ENCODE measurements at regions not wholly inside any gene's neighbourhood (a gene's known extent, or its start where the extent isn't known, plus 50 kb on each side); places are given as distances from the start of the nearest gene placed in this dataset.

DNA sequence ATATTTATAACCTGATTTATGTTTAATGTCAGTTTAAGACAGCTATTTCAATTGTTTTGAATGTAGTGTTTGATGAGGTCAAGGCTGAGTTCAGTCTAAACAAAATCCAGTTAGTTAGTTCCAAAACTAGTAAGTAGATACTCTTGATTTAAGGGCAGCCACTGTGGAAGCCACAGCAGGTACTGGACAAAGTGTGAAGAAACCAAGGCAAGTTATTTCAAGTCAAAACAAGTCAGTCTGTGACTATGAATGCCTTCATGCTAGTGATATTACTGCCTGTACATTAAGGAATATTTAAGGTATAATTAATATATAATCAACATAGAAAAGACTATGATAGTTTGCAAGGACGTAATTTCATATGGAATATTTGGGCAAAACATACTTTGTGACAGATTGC, 362.3 kb downstream of the DMRTA1 start:
- Histone ChIP-seq H3K27me3 (no peaks in the 10 kb centered on the region), H3K4me3 (no peak overlapping the region), H3K36me3 (no peaks in the 10 kb centered on the region), H3K4me1 (no peaks in the 10 kb centered on the region), H3K9me3 (peaks cover 0 to 4% (median 2%) of the 10 kb centered on the region in 4 donors), H3K27ac (replicated peaks in 1 of 4) (no peak overlapping the region)
- intact Hi-C loops (cut with DNase I), result no loop called here
- no peak for DNase-seq (ENCODE audit: extremely low spot score)
- TF ChIP-seq CTCF (IDR thresholded peaks at IDR 0.05) (no peak), EP300 (IDR thresholded peaks at IDR 0.05) (no peak), POLR2A (IDR thresholded peaks at IDR 0.05; ENCODE audit: low read depth) (no peak), POLR2AphosphoS5 (IDR thresholded peaks at IDR 0.05) (no peak)
- 85% methylated on average over 1 of the region's 1 CpG for WGBS

DNA sequence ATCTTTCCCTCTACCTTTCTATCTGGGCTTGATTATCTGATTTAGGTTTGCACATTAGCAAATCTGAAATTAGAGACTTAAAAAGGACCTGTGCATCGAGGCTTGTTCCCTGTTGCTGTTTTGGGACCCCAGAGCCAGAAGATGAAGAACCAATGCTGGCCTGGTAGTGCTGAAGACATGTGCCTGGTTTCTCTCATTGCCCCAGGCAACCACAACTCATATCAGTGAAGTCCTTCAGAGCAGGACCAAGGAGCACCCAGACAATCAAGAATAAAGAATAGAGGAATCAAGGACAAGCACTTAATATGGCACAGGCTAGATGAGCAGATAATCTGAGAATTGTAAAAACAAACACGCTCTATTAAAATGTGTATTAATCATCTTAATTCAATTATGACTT, 362.7 kb downstream of the DMRTA1 start:
- no peak overlapping the region for H3K4me3 ChIP-seq
- no peaks in the 10 kb centered on the region for H3K4me1 ChIP-seq
- H3K27me3 ChIP-seq, result no peaks in the 10 kb centered on the region
- no peaks in the 10 kb centered on the region for H3K9me3 ChIP-seq
- no peaks in the 10 kb centered on the region for H3K36me3 ChIP-seq
- intact Hi-C loops (cut with DNase I), result no loop called here
- 89% methylated on average over 2 of the region's 2 CpGs for WGBS
- no peak for DNase-seq (ENCODE audit: extremely low spot score)
- no peak overlapping the region for H3K27ac ChIP-seq (replicated peaks in 1 of 4)
- TF ChIP-seq POLR2A (IDR thresholded peaks at IDR 0.05; ENCODE audit: low read depth) (no peak), POLR2AphosphoS5 (IDR thresholded peaks at IDR 0.05) (no peak), CTCF (IDR thresholded peaks at IDR 0.05) (no peak), EP300 (IDR thresholded peaks at IDR 0.05) (no peak)

DNA sequence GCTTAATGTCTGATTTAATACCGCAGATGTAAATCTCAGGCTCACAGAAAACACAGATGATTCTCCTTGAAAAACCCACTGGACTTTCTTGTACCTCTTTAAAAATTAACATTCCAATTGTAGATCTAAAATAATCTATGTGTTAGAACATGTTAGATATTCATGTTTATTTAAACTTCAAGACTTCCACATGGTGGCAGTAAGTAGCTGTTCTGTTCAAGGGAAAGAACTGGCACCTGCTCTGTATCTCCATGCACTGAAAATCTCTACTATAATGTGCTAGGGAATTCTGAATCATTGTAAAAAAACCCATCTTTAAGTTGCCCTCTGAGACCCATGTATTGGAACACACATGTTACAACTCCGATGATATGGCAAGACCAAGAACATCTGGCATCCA, 366.9 kb downstream of the DMRTA1 start:
- no peak overlapping the region for H3K27ac ChIP-seq (replicated peaks in 1 of 4)
- H3K36me3 ChIP-seq, result no peaks in the 10 kb centered on the region
- no peaks in the 10 kb centered on the region for H3K9me3 ChIP-seq
- intact Hi-C loops (cut with DNase I), result no loop called here
- whole genome bisulfite sequencing, result 72% methylated on average over 2 of the region's 2 CpGs
- DNase-seq (ENCODE audit: extremely low spot score), result no peak
- no peaks in the 10 kb centered on the region for H3K27me3 ChIP-seq
- no peaks in the 10 kb centered on the region for H3K4me1 ChIP-seq
- no peak for TF ChIP-seq CTCF (IDR thresholded peaks at IDR 0.05)
- no peak for TF ChIP-seq POLR2A (IDR thresholded peaks at IDR 0.05; ENCODE audit: low read depth)
- no peak for TF ChIP-seq POLR2AphosphoS5 (IDR thresholded peaks at IDR 0.05)
- TF ChIP-seq EP300 (IDR thresholded peaks at IDR 0.05), result no peak
- H3K4me3 ChIP-seq, result no peak overlapping the region

DNA sequence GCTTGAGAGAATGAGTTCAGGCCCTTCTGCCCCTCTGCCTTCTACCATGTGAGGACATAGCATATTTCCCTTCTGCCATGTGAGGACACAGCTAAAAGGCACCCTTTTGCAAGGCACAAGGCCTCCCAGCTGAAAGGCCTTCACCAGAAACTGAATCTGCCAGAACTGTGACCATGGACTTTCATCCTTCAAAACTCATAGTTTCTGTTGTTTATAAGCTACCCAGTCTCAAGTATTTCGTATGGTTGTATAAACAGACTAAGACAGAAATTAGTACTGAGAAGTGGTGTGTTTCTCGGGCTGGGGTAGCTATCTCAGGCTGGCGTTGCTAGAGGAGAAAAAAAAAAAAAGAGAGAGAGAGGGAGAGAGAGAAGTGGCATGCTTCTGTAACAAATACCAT, 368.6 kb downstream of the DMRTA1 start:
- intact Hi-C loops (cut with DNase I), result no loop called here
- no peak for DNase-seq (ENCODE audit: extremely low spot score)

More for the DNA sequence above, 368.6 kb downstream of the DMRTA1 start:
- H3K27ac ChIP-seq (replicated peaks in 1 of 4), result no peak overlapping the region
- TF ChIP-seq POLR2AphosphoS5 (IDR thresholded peaks at IDR 0.05) (no peak), POLR2A (IDR thresholded peaks at IDR 0.05; ENCODE audit: low read depth) (no peak), EP300 (IDR thresholded peaks at IDR 0.05) (no peak), CTCF (IDR thresholded peaks at IDR 0.05) (no peak)
- no peak overlapping the region for H3K4me3 ChIP-seq
- no peaks in the 10 kb centered on the region for H3K9me3 ChIP-seq
- 62% methylated on average over 3 of the region's 3 CpGs for WGBS
- no peaks in the 10 kb centered on the region for H3K36me3 ChIP-seq
- no peaks in the 10 kb centered on the region for H3K4me1 ChIP-seq
- no peaks in the 10 kb centered on the region for H3K27me3 ChIP-seq

Data from esophagus muscularis mucosa (tissue), 4 donors.